Esophagus muscularis mucosa (tissue), 3 donors: ENCODE measurements at regions not wholly inside any gene's neighbourhood (a gene's known extent, or its start where the extent isn't known, plus 50 kb on each side); places are given as distances from the start of the nearest gene placed in this dataset.

ENCODE experiments used
- CTCF ChIP-seq, 3 experiments: fragments of 200-600 bp in 2 of 3; fragments of 450-650 bp in 1 of 3; sonication (generic) in 2 of 3; IDR thresholded peaks; one replicate each; pipeline ENCODE4 v1.5.1; 2017 to 2019; ENCODE audit warnings: antibody characterized with exemption in 3 of 3, mild to moderate bottlenecking in 2 of 3, moderate library complexity in 1 of 3
- POLR2AphosphoS5 ChIP-seq, 2 donors: sonication (generic); formaldehyde crosslinking; IDR thresholded peaks; one replicate each; pipeline ENCODE4 v1.6.1; 2017; ENCODE audit warnings: antibody characterized with exemption in 2 of 2

- no peak for TF ChIP-seq CTCF (IDR thresholded peaks at IDR 0.05)
- TF ChIP-seq POLR2AphosphoS5 (IDR thresholded peaks at IDR 0.05) = no peak
These were observed 268.3 kb downstream of the CDH11 start for GRCh38 chr16:64853551-64853950.
